ENCODE measurements at regions not wholly inside any gene's neighbourhood (a gene's known extent, or its start where the extent isn't known, plus 50 kb on each side); places are given as distances from the start of the nearest gene placed in this dataset.
"Not testable (repeated sequence)": the region's sequence is repeated elsewhere in the genome, so short reads cannot be mapped to it uniquely, and the experiment has no call there.

DNA sequence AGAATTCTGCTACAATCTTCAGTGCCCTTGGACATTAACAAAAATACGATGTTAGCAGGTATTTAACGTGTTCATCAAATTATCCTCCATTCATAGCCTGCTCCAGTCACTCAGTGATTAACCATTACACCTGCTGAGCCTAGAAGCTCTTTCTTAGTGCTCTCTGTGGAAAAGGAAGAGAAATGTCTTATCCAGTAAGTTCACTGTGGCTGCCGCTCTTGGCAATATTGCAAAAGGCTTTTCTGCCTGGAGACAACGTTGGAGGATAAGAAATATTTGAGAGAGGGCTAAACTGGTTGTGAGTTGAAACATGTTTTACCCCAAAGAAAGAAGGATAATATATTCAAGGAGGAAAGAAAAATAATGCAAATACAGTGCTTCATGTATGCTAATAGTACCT, 217.4 kb upstream of the HSF2 start:
- Histone ChIP-seq H3K36me3 (ENCODE audit: insufficient read depth, low read length) (no peaks in the 10 kb centered on the region), H3K9me2 (replicated peaks; ENCODE audit: low read depth, low read length) (no peaks in the 10 kb centered on the region), H3K4me1 (ENCODE audit: insufficient read depth, low read length, poor library complexity, severe bottlenecking) (no peaks in the 10 kb centered on the region), H3K4me3 (ENCODE audit: low read length, poor library complexity, severe bottlenecking) (no peak overlapping the region), H3F3A (ENCODE audit: low read depth) (no peaks in the 10 kb centered on the region), H3K4me2 (ENCODE audit: low read depth, low read length, poor library complexity, severe bottlenecking) (no peak overlapping the region), H3K9me3 (ENCODE audit: insufficient read depth, low read depth, low read length) (no peaks in the 10 kb centered on the region), H4K20me1 (ENCODE audit: insufficient read depth, low read length, poor library complexity, severe bottlenecking) (no peaks in the 10 kb centered on the region), H3K27me3 (ENCODE audit: insufficient read depth, low read length, poor library complexity, severe bottlenecking) (no peaks in the 10 kb centered on the region), H2AFZ (ENCODE audit: low read length) (no peak overlapping the region), H3K79me2 (ENCODE audit: insufficient read depth, low read length) (no peaks in the 10 kb centered on the region), H3K9ac (ENCODE audit: low read depth, low read length, poor library complexity, severe bottlenecking) (no peak overlapping the region)
- no peak for TF ChIP-seq EZH2phosphoT487 (IDR thresholded peaks at IDR 0.05; ENCODE audit: borderline replicate concordance)
- TF ChIP-seq, protein P1, sequence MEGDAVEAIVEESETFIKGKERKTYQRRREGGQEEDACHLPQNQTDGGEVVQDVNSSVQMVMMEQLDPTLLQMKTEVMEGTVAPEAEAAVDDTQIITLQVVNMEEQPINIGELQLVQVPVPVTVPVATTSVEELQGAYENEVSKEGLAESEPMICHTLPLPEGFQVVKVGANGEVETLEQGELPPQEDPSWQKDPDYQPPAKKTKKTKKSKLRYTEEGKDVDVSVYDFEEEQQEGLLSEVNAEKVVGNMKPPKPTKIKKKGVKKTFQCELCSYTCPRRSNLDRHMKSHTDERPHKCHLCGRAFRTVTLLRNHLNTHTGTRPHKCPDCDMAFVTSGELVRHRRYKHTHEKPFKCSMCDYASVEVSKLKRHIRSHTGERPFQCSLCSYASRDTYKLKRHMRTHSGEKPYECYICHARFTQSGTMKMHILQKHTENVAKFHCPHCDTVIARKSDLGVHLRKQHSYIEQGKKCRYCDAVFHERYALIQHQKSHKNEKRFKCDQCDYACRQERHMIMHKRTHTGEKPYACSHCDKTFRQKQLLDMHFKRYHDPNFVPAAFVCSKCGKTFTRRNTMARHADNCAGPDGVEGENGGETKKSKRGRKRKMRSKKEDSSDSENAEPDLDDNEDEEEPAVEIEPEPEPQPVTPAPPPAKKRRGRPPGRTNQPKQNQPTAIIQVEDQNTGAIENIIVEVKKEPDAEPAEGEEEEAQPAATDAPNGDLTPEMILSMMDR (conservative IDR thresholded peaks at IDR 0.05; ENCODE audit: low read length), result no peak

DNA sequence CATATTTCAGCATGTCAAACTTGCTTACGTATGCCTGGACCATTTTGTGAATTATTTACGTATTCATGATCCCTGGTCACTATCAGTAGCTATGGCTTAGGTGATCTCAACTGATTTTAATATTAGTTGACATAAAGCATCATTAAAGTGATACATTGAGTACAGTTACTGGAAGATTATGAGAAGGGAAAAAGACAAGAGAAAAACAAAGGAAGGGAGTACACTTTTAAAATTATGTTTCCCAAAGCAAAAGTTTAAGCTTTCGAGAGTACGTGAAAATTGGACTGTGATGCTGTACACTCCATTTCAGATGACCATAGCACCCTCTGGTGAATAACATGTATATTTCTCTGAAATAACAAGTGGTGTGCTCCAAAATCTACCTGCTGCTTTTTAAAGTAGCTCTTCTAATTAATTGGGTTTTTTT, 215.0 kb upstream of the HSF2 start:
- H3K9ac ChIP-seq (ENCODE audit: low read depth, low read length, poor library complexity, severe bottlenecking), result no peak overlapping the region
- H3K9me3 ChIP-seq (ENCODE audit: insufficient read depth, low read depth, low read length), result no peaks in the 10 kb centered on the region
- H3K79me2 ChIP-seq (ENCODE audit: insufficient read depth, low read length), result no peaks in the 10 kb centered on the region
- H3K4me1 ChIP-seq (ENCODE audit: insufficient read depth, low read length, poor library complexity, severe bottlenecking), result no peaks in the 10 kb centered on the region
- no peak overlapping the region for H3K4me3 ChIP-seq (ENCODE audit: low read length, poor library complexity, severe bottlenecking)
- H4K20me1 ChIP-seq (ENCODE audit: insufficient read depth, low read length, poor library complexity, severe bottlenecking), result no peaks in the 10 kb centered on the region
- no peaks in the 10 kb centered on the region for H3K36me3 ChIP-seq (ENCODE audit: insufficient read depth, low read length)
- H3F3A ChIP-seq (ENCODE audit: low read depth), result no peaks in the 10 kb centered on the region
- no peak for TF ChIP-seq EZH2phosphoT487 (IDR thresholded peaks at IDR 0.05; ENCODE audit: borderline replicate concordance)
- TF ChIP-seq, protein P1 (conservative IDR thresholded peaks at IDR 0.05; ENCODE audit: low read length), result peak; percentile 45
- H3K9me2 ChIP-seq (replicated peaks; ENCODE audit: low read depth, low read length), result no peaks in the 10 kb centered on the region
- no peak overlapping the region for H2AFZ ChIP-seq (ENCODE audit: low read length)
- H3K27me3 ChIP-seq (ENCODE audit: insufficient read depth, low read length, poor library complexity, severe bottlenecking), result no peaks in the 10 kb centered on the region
- no peak overlapping the region for H3K4me2 ChIP-seq (ENCODE audit: low read depth, low read length, poor library complexity, severe bottlenecking)

DNA sequence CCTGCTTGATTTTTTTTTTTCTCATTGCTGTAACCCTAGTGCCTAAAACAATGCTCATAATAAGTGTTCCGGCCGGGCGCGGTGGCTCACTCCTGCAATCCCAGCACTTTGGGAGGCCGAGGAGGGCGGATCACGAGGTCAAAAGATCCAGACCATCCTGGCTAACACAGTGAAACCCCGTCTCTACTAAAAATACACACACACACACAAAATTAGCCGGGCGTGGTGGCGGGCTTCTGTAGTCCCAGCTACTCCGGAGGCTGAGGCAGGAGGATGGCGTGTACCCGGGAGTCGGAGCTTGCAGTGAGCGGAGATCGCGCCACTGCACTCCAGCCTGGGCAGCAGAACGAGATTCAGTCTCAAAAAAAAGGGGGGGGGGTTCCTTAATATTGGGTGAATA, 214.0 kb upstream of the HSF2 start:
- H3K4me1 ChIP-seq (ENCODE audit: insufficient read depth, low read length, poor library complexity, severe bottlenecking); H3K9me3 ChIP-seq (ENCODE audit: insufficient read depth, low read depth, low read length); H3K79me2 ChIP-seq (ENCODE audit: insufficient read depth, low read length); H3K27me3 ChIP-seq (ENCODE audit: insufficient read depth, low read length, poor library complexity, severe bottlenecking); H4K20me1 ChIP-seq (ENCODE audit: insufficient read depth, low read length, poor library complexity, severe bottlenecking); H3K4me2 ChIP-seq (ENCODE audit: low read depth, low read length, poor library complexity, severe bottlenecking); H3F3A ChIP-seq (ENCODE audit: low read depth); H3K36me3 ChIP-seq (ENCODE audit: insufficient read depth, low read length); H3K9me2 ChIP-seq (replicated peaks; ENCODE audit: low read depth, low read length); H3K4me3 ChIP-seq (ENCODE audit: low read length, poor library complexity, severe bottlenecking); H2AFZ ChIP-seq (ENCODE audit: low read length); H3K9ac ChIP-seq (ENCODE audit: low read depth, low read length, poor library complexity, severe bottlenecking): not testable (repeated sequence)

DNA sequence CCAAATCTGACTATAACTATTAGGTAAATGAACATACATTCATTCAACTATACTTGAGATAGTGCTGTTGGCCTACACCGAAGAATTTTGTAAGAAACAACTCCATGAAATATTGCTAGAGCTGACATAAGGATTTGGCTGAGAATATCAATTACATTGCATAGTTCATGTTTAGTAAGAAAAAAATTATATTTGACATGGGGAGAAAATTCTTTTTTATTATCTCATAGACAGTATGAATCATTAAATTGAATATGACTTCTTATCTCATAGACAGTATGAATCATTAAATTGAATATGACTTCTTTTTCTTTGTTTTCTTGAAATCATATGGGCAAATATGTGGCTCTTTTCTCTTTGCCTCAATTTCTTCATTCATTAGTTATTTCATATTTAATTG, 212.3 kb upstream of the HSF2 start:
- H3K9me3 ChIP-seq (ENCODE audit: insufficient read depth, low read depth, low read length), result no peaks in the 10 kb centered on the region
- no peak overlapping the region for H3K4me3 ChIP-seq (ENCODE audit: low read length, poor library complexity, severe bottlenecking)
- no peak overlapping the region for H3K4me2 ChIP-seq (ENCODE audit: low read depth, low read length, poor library complexity, severe bottlenecking)
- H4K20me1 ChIP-seq (ENCODE audit: insufficient read depth, low read length, poor library complexity, severe bottlenecking), result no peaks in the 10 kb centered on the region
- H2AFZ ChIP-seq (ENCODE audit: low read length), result no peak overlapping the region
- H3K9ac ChIP-seq (ENCODE audit: low read depth, low read length, poor library complexity, severe bottlenecking), result no peak overlapping the region
- no peaks in the 10 kb centered on the region for H3K27me3 ChIP-seq (ENCODE audit: insufficient read depth, low read length, poor library complexity, severe bottlenecking)
- no peaks in the 10 kb centered on the region for H3K9me2 ChIP-seq (replicated peaks; ENCODE audit: low read depth, low read length)
- H3F3A ChIP-seq (ENCODE audit: low read depth), result no peaks in the 10 kb centered on the region
- TF ChIP-seq, protein P1 (conservative IDR thresholded peaks at IDR 0.05; ENCODE audit: low read length), result no peak
- no peak for TF ChIP-seq EZH2phosphoT487 (IDR thresholded peaks at IDR 0.05; ENCODE audit: borderline replicate concordance)
- no peaks in the 10 kb centered on the region for H3K79me2 ChIP-seq (ENCODE audit: insufficient read depth, low read length)
- H3K4me1 ChIP-seq (ENCODE audit: insufficient read depth, low read length, poor library complexity, severe bottlenecking), result no peaks in the 10 kb centered on the region
- H3K36me3 ChIP-seq (ENCODE audit: insufficient read depth, low read length), result no peaks in the 10 kb centered on the region

Data from Loucy (cell line).